Upper lobe of left lung (tissue), 6 donors: ENCODE measurements at regions not wholly inside any gene's neighbourhood (a gene's known extent, or its start where the extent isn't known, plus 50 kb on each side); places are given as distances from the start of the nearest gene placed in this dataset.

ENCODE experiments used
- ATAC-seq, 2 donors: fragments of 200-7000 bp; cut with Tn5 transposase; one replicate each; pipeline ENCODE4 v1.9.1; 2022; ENCODE audit warnings: mild to moderate bottlenecking in 2 of 2, moderate library complexity in 2 of 2; ENCODE audit not compliant: low FRiP score in 2 of 2
- DNase-seq, 2 donors: peaks; one replicate each; pipeline ENCODE4 v3.0.0-alpha.2; 2019 to 2020
- H3K27ac ChIP-seq, 4 donors: fragments of 200-600 bp; sonication (generic); one replicate each; pipeline ENCODE4 v1.5.1; 2016 to 2019
- H3K27me3 ChIP-seq, 4 donors: fragments of 200-600 bp; sonication (generic); one replicate each; pipeline ENCODE4 v1.5.1; 2017 to 2019
- H3K36me3 ChIP-seq, 4 donors: fragments of 200-600 bp; sonication (generic); one replicate each; pipeline ENCODE4 v1.5.1; 2016 to 2019
- H3K4me1 ChIP-seq, 4 donors: fragments of 200-600 bp; sonication (generic); one replicate each; pipeline ENCODE4 v1.5.1; 2018 to 2019
- H3K4me3 ChIP-seq, 4 donors: fragments of 200-600 bp; sonication (generic); one replicate each; pipeline ENCODE4 v1.5.1; 2017 to 2019; ENCODE audit warnings: mild to moderate bottlenecking in 2 of 4, moderate library complexity in 1 of 4
- H3K9me3 ChIP-seq, 4 donors: fragments of 200-600 bp; sonication (generic); one replicate each; pipeline ENCODE4 v1.5.1; 2018 to 2019
- CTCF ChIP-seq, 6 experiments: fragments of 450-650 bp in 4 of 6; fragments of 200-600 bp in 2 of 6; sonication (generic) in 2 of 6; IDR thresholded peaks; one replicate each; pipeline ENCODE4 v1.5.1; 2016 to 2019; ENCODE audit warnings: antibody characterized with exemption in 6 of 6
- EP300 ChIP-seq, 4 donors: sonication (generic); formaldehyde crosslinking; IDR thresholded peaks; one replicate each; pipeline ENCODE4 v1.5.1; 2017; ENCODE audit warnings: antibody characterized with exemption in 4 of 4, control low read depth in 2 of 4
- POLR2A ChIP-seq, 4 donors: fragments of 450-650 bp; IDR thresholded peaks; one replicate each; pipeline ENCODE4 v1.5.1; 2016 to 2017; ENCODE audit warnings: antibody characterized with exemption in 4 of 4, mild to moderate bottlenecking in 2 of 4
- POLR2AphosphoS5 ChIP-seq, 2 donors: sonication (generic); formaldehyde crosslinking; IDR thresholded peaks; one replicate each; pipeline ENCODE4 v1.5.1; 2017; ENCODE audit warnings: antibody characterized with exemption in 2 of 2
- WGBS, 2 donors: methylation state at CpG; one replicate each; pipeline ENCODE4 v1.1.5; 2017 to 2018; 5-methylcytosine and 5-hydroxymethylcytosine counted together
- donor health status: DM: no; HTN: no; CAD: no; lungs with moderate emphysema.
- donor health status: DM: no; HTN: yes; CAD: no; lungs with severe emphysema.

GRCh38 chr2:147439986-147440385 is 404.8 kb upstream of the ACVR2A start:
- DNase-seq = no peak
- TF ChIP-seq POLR2AphosphoS5 (IDR thresholded peaks at IDR 0.05) = no peak
- no peak for TF ChIP-seq CTCF (IDR thresholded peaks at IDR 0.05)
- TF ChIP-seq EP300 (IDR thresholded peaks at IDR 0.05) = no peak
- TF ChIP-seq POLR2A (IDR thresholded peaks at IDR 0.05) = no peak
- Histone ChIP-seq H3K4me3 (no peak overlapping the region), H3K36me3 (no peaks in the 10 kb centered on the region), H3K9me3 (no peaks in the 10 kb centered on the region), H3K4me1 (no peaks in the 10 kb centered on the region), H3K27ac (no peak overlapping the region), H3K27me3 (no peaks in the 10 kb centered on the region)
- ATAC-seq = no peak

GRCh38 chr2:147438882-147439281 is 405.9 kb upstream of the ACVR2A start:
- no peak overlapping the region for H3K4me3 ChIP-seq
- no peak for ATAC-seq
- H3K36me3 ChIP-seq = no peaks in the 10 kb centered on the region
- WGBS, 2 donors = 84 to 86% methylated on average over 8 of the region's 8 CpGs
- H3K27me3 ChIP-seq = no peaks in the 10 kb centered on the region
- H3K27ac ChIP-seq = no peak overlapping the region
- H3K9me3 ChIP-seq = no peaks in the 10 kb centered on the region
- no peak for DNase-seq
- TF ChIP-seq POLR2A (IDR thresholded peaks at IDR 0.05) = no peak
- no peak for TF ChIP-seq EP300 (IDR thresholded peaks at IDR 0.05)
- no peak for TF ChIP-seq POLR2AphosphoS5 (IDR thresholded peaks at IDR 0.05)
- no peak for TF ChIP-seq CTCF (IDR thresholded peaks at IDR 0.05)
- no peaks in the 10 kb centered on the region for H3K4me1 ChIP-seq

- DNase-seq (no peak), ATAC-seq (no peak)
- Histone ChIP-seq H3K27me3 (no peaks in the 10 kb centered on the region), H3K27ac (no peak overlapping the region), H3K4me1 (no peaks in the 10 kb centered on the region), H3K9me3 (no peaks in the 10 kb centered on the region), H3K36me3 (no peaks in the 10 kb centered on the region), H3K4me3 (no peak overlapping the region)
- WGBS, 2 donors = 74 to 77% methylated on average over 2 of the region's 2 CpGs
- no peak for TF ChIP-seq EP300 (IDR thresholded peaks at IDR 0.05)
- no peak for TF ChIP-seq CTCF (IDR thresholded peaks at IDR 0.05)
- no peak for TF ChIP-seq POLR2AphosphoS5 (IDR thresholded peaks at IDR 0.05)
- TF ChIP-seq POLR2A (IDR thresholded peaks at IDR 0.05) = no peak
Measured at GRCh38 chr2:147433822-147434221, 411.0 kb upstream of the ACVR2A start.

GRCh38 chr2:147430408-147430807 is 414.4 kb upstream of the ACVR2A start:
- Histone ChIP-seq H3K4me1 (no peaks in the 10 kb centered on the region), H3K27ac (no peak overlapping the region), H3K36me3 (no peaks in the 10 kb centered on the region), H3K9me3 (no peaks in the 10 kb centered on the region), H3K4me3 (no peak overlapping the region), H3K27me3 (no peaks in the 10 kb centered on the region)
- WGBS, 2 donors = 81 to 85% methylated on average over 3 of the region's 3 CpGs
- no peak for TF ChIP-seq EP300 (IDR thresholded peaks at IDR 0.05)
- no peak for TF ChIP-seq POLR2A (IDR thresholded peaks at IDR 0.05)
- TF ChIP-seq POLR2AphosphoS5 (IDR thresholded peaks at IDR 0.05) = no peak
- TF ChIP-seq CTCF (IDR thresholded peaks at IDR 0.05) = no peak
- ATAC-seq = no peak
- DNase-seq = no peak

GRCh38 chr2:147428120-147428747 is 416.6 kb upstream of the ACVR2A start:
- WGBS, 2 donors = 94 to 97% methylated on average over 2 of the region's 2 CpGs
- ATAC-seq (no peak), DNase-seq (no peak)
- Histone ChIP-seq H3K9me3 (no peaks in the 10 kb centered on the region), H3K4me3 (no peak overlapping the region), H3K27me3 (no peaks in the 10 kb centered on the region), H3K4me1 (no peaks in the 10 kb centered on the region), H3K36me3 (no peaks in the 10 kb centered on the region), H3K27ac (no peak overlapping the region)
- TF ChIP-seq EP300 (IDR thresholded peaks at IDR 0.05) (no peak), CTCF (IDR thresholded peaks at IDR 0.05) (no peak), POLR2AphosphoS5 (IDR thresholded peaks at IDR 0.05) (no peak), POLR2A (IDR thresholded peaks at IDR 0.05) (no peak)
